Frontal cortex (tissue), 4 donors: ENCODE measurements at regions not wholly inside any gene's neighbourhood (a gene's known extent, or its start where the extent isn't known, plus 50 kb on each side); places are given as distances from the start of the nearest gene placed in this dataset. TPM values are rescaled to one million over a fixed set of nuclear protein-coding genes. Genes with fewer than 3 reads are reported as not detected.
"Not testable (repeated sequence)": the region's sequence is repeated elsewhere in the genome, so short reads cannot be mapped to it uniquely, and the experiment has no call there.

ENCODE experiments used
- DNase-seq, 2 donors: peaks; one replicate each; pipeline ENCODE4 v3.0.0; 2012; ENCODE audit warnings: low spot score in 2 of 2
- FAIRE-seq: peaks from 2 replicates; lab custom pipeline; 2012; peaks lifted over from hg19 to GRCh38; lab: Jason Lieb, UNC
- small RNA-seq: library from RNA; depleted of rRNA; stranded (forward); fragments of <200 nt; gene quantifications from one replicate; pipeline ENCODE3, GENCODE V24; 2014
- donor health status: control.
- donor health status: control.
- donor health status: control.

GRCh38 chr2:129914538-129915302, 64.7 kb upstream of the RAB6C start:
- FAIRE-seq (no peak), DNase-seq (no peak)

- no peak for DNase-seq
- FAIRE-seq, result no peak
Measured at GRCh38 chr2:129915303-129915840, 64.1 kb upstream of the RAB6C start.

- DNase-seq, result no peak
- no peak for FAIRE-seq
Measured at GRCh38 chr2:129918604-129919003, 60.9 kb upstream of the RAB6C start.

DNA sequence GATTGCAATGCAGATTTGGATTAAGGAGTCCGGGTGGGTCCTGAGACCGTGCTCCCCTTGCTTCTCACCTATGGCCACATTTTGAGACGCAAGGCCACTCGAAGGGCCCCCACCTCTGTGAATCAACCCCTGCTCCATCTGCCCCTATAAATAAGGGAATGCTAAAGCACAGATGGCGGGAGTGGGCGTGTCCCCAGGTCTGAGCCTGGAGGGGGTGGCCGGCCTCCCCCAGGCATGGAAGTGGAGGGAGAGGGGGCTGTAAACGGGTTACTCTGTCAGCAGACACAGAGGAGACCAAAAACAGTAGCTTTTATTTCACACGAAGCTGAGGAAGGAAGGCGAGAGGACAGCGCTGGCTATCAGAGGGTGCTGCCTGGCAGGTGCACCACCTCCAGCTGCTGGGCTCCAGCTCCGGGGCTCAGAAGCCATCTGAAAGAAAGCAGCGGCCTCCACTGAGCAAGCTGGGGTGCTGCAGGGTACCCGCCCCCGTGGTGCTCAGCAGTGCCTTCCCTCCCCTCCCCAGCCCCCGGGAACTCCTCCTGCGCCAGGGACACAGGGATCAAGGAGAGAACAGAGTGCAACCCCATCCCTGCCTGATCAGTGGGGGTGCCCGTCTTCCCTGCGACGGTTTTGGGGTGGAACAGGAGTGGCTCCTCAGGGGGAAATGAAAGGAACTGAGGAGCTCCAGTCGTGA, 56.7 kb upstream of the RAB6C start:
- FAIRE-seq, result no peak
- DNase-seq, result no peak

DNA sequence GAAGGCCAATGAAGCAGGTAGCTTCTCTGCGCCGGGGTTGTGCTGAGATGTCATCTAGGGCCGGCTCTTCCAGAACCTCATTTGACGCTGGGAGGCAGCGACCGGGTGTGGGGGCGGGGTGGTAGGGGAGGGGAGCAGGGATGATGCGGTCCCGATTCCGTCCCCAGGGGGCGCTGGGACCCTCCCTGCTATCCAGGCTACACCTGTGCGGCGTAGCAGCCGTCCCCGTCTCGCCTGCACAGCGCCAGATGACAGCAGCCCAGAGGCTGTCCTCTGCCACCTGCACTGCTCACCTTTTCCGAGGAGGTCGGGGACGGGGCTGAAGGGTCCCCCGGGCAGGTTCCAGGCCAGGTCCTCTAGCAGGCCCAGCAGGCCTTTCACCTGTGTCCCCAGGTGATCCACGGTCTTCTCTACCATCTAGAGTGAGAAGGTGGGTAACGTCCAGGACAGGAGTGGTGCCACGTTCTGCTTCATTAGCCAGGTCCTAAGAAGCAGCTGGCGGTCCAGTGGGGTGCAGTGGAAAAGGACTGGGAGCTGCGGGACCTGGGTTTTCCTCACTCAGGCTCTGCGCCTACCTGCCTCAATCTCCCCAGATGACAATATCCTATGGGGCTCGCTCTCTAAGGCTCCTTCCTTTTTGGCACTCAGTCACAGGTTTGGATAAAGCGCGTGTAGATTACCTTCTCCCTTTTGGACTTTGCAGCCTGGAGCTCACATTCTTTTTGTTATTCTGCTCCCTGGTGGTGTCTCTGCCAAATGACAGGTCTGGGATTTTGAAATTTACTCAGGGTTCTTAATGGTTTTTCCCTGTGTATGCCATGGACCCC, 56.0 kb upstream of the RAB6C start:
- FAIRE-seq, result peak; percentile 85
- DNase-seq, result no peak

DNA sequence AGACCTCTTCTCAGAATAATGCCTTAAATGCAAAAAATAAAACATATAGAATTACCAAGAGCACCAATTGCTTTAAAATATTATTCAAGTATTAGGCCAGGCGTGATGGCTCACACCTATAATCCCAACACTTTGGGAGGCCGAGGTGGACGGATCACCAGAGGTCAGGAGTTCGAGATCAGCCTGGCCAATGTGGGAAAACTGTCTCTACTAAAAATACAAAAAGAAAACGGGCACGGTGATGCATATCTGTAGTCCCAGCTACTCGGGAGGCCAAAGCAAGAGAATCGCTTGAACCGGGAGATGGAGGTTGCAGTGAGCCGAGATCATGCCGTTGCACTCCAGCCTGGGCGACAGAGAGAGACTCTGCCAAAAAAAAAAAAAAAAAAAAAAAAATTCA, 55.4 kb upstream of the RAB6C start:
- DNase-seq, FAIRE-seq: not testable (repeated sequence)

DNA sequence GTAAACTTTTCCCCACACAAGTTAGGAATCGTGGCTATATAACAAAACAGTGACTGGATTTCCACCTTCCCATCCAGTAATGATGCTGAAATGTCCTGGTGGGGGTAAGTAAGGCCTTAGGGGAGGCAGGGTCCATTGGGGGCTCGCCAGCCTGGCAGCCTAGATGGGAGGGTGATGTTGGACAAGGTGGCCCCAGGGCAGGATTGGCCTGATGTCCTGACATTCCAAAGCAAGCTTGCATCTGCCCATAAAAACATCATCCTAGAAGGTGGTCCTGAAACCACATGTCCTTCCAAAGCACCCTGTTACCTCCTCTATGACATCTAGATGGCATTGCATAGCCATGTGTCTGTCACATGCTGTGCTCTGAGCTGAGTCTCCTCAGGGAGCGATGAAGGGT, 54.1 kb upstream of the RAB6C start:
- DNase-seq, result no peak
- FAIRE-seq, result no peak

DNA sequence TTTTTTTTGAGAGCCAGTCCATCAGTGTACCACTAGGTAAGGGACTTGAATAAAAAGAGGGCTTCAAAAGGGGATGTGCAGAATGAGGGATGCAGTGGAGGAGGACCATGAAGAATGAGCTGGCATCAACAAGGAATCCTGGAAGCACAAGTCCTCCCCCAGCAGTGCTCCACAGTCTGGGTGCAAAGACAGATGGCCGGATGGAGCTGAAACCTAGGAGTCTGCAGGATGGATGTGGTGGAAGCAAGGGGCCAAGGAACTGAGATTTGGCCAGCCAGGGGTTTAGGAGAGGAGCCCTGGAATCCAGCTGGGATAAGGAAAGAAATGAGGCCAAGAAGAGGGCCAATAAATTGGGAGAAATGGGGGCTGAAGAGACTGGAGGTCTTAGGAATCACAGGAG, 51.8 kb upstream of the RAB6C start:
- no peak for DNase-seq
- FAIRE-seq, result no peak

GRCh38 chr2:129929321-129930290, 49.9 kb upstream of the RAB6C start:
- FAIRE-seq (no peak), DNase-seq (peak in 1 of 2 donors; percentile 44)

Small RNA genes lying in the stretch of these regions (small RNA-seq; reads per million reads assigned to genes)
- gene RNA5SP103, result not detected
